GM12878 (cell line): ENCODE measurements at regions not wholly inside any gene's neighbourhood (a gene's known extent, or its start where the extent isn't known, plus 50 kb on each side); places are given as distances from the start of the nearest gene placed in this dataset.
"Not testable (repeated sequence)": the region's sequence is repeated elsewhere in the genome, so short reads cannot be mapped to it uniquely, and the experiment has no call there.

Source experiments
- ATAC-seq: fragments of 200-7000 bp; cut with Tn5 transposase; 3 replicates; pipeline ENCODE4 v1.9.1; 2020; ENCODE audit warnings: mild to moderate bottlenecking, moderate library complexity
- BruUV-seq: library from RNA; stranded (reverse); fragments of 400-500 nt; replicated peaks from 2 replicates; lab custom pipeline; 2021; lab: Mats Ljungman, UMichigan
- CTCF ChIA-PET: fragments of 300-600 bp; sonication (Branson Sonifier 250); formaldehyde crosslinking; extraction: SDS; loops from one replicate; lab custom pipeline; 2021; ENCODE audit warnings: inconsistent platforms; lab: Yijun Ruan, JAX
- POLR2A ChIA-PET: fragments of 350-600 bp; formaldehyde crosslinking; extraction: SDS; loops from one replicate; lab custom pipeline; 2021; ENCODE audit warnings: inconsistent platforms; lab: Charles Lee
- RAD21 ChIA-PET: fragments of 300-600 bp; sonication (Branson Sonifier 250); formaldehyde crosslinking; loops from one replicate; lab custom pipeline; 2023; ENCODE audit warnings: antibody characterized with exemption; ENCODE audit not compliant: unreplicated experiment; lab: Charles Lee
- SMC1A ChIA-PET: fragments of 300-600 bp; sonication (Branson Sonifier 250); formaldehyde crosslinking; loops from one replicate; lab custom pipeline; 2023; ENCODE audit not compliant: unreplicated experiment, uncharacterized antibody; lab: Charles Lee
- DNase-seq: peaks from one replicate; pipeline ENCODE4 v3.0.0-alpha.2; 2011; ENCODE audit warnings: low read depth, low spot score
- FAIRE-seq: peaks from 3 replicates; lab custom pipeline; 2011; peaks lifted over from hg19 to GRCh38; lab: Jason Lieb, UNC
- H2AFZ ChIP-seq: 2 replicates; pipeline ENCODE4 v1.6.0; 2011; ENCODE audit warnings: low read depth, low read length, control low read depth; ENCODE audit not compliant: control insufficient read depth
- H3K27ac ChIP-seq: 2 replicates; pipeline ENCODE4 v1.5.1; 2011; ENCODE audit warnings: control low read depth; ENCODE audit not compliant: control insufficient read depth, insufficient read depth
- H3K27me3 ChIP-seq, 2 experiments: replicated peaks in 1 of 2; 2 replicates each; pipeline versions ENCODE4 v1.6.0 to v1.6.1; 2011; ENCODE audit warnings: low read length in 1 of 2; ENCODE audit not compliant: control insufficient read depth in 2 of 2, insufficient read depth in 2 of 2
- H3K36me3 ChIP-seq, 2 experiments: 2 replicates each; pipeline ENCODE4 v1.5.1; 2011; ENCODE audit warnings: low read length in 1 of 2; ENCODE audit not compliant: control insufficient read depth in 2 of 2, insufficient read depth in 2 of 2
- H3K4me1 ChIP-seq: 2 replicates; pipeline ENCODE4 v1.6.1; 2011; ENCODE audit warnings: mild to moderate bottlenecking, low read length, moderate library complexity, mixed read lengths; ENCODE audit not compliant: control insufficient read depth, insufficient read depth
- H3K4me2 ChIP-seq: 2 replicates; pipeline ENCODE4 v1.6.0; 2011; ENCODE audit warnings: control low read depth; ENCODE audit not compliant: control insufficient read depth, insufficient read depth
- H3K4me3 ChIP-seq: fragments of 200-600 bp; sonication (generic); 2 replicates; pipeline ENCODE4 v1.5.1; 2016
- H3K79me2 ChIP-seq: 2 replicates; pipeline ENCODE4 v1.6.0; 2011; ENCODE audit warnings: low read length; ENCODE audit not compliant: control insufficient read depth, insufficient read depth
- H3K9ac ChIP-seq: 2 replicates; pipeline ENCODE4 v1.8.0; 2011; ENCODE audit warnings: low read length, control low read depth, mixed read lengths; ENCODE audit not compliant: control insufficient read depth, insufficient read depth
- H3K9me3 ChIP-seq: replicated peaks from 3 replicates; pipeline ENCODE4 v1.5.1; 2011; ENCODE audit warnings: mild to moderate bottlenecking, low read length; ENCODE audit not compliant: control insufficient read depth, insufficient read depth
- H4K20me1 ChIP-seq: 2 replicates; pipeline ENCODE4 v1.6.0; 2011; ENCODE audit not compliant: control insufficient read depth, insufficient read depth
- ETV6 ChIP-seq, 2 experiments: fragments of 450-650 bp in 1 of 2; IDR thresholded peaks in 1 of 2; conservative IDR thresholded peaks in 1 of 2; 2 replicates each; pipeline ENCODE4 v1.6.1; 2014; ENCODE audit warnings: antibody characterized with exemption in 1 of 2, borderline replicate concordance in 1 of 2, low read depth in 1 of 2, mild to moderate bottlenecking in 1 of 2, moderate library complexity in 1 of 2
- SMC3 ChIP-seq: IDR thresholded peaks from 2 replicates; pipeline ENCODE4 v1.6.1; 2011; ENCODE audit warnings: low read length, improper control_type of control experiment, borderline replicate concordance
- ZNF24 ChIP-seq: fragments of 450-650 bp; IDR thresholded peaks from 2 replicates; pipeline ENCODE4 v1.6.1; 2017; ENCODE audit warnings: antibody characterized with exemption, mild to moderate bottlenecking
- in situ Hi-C: fragments of 300-500 bp; cut with MboI; formaldehyde crosslinking; loops from 9 replicates; pipeline ENCODE4 v1.14.3; 2018; ENCODE audit warnings: mixed read lengths
- intact Hi-C: fragments of 100-400 bp; cut with micrococcal nuclease; formaldehyde crosslinking; loops from one replicate; pipeline ENCODE4 v1.14.2; 2022; ENCODE audit not compliant: unreplicated experiment
- TF ChIP-seq, protein P1 (sequence below): fragments of 450-650 bp; IDR thresholded peaks from 2 replicates; pipeline ENCODE4 v1.6.1; 2017; ENCODE audit warnings: antibody characterized with exemption, mild to moderate bottlenecking, moderate library complexity
- TF ChIP-seq, protein P2 (sequence below): IDR thresholded peaks from 2 replicates; pipeline ENCODE4 v1.6.1; 2011; ENCODE audit warnings: low read depth, mild to moderate bottlenecking, low read length, moderate library complexity, borderline replicate concordance; ENCODE audit errors: extremely low read depth

DNA sequence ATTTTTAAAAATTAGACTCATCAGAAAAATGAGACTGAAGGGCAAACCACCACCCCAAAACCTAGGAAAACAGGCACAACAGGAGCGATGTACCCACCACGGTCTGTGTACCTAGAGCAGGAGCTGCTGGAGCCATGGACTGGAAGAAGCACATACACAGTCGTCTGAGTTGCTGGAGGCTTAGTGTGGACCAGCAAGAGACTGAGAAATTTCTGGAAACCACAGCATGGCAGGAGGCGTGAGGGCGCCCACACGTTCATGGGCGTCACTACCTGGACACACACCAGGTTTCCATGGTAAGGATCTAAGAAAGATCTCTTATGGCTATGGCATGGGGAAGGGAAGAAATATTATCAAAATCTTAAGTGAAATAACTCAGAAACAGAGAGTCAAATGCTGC lies 91.9 kb downstream of the MED10 start (continued):
- TF ChIP-seq, protein P1, sequence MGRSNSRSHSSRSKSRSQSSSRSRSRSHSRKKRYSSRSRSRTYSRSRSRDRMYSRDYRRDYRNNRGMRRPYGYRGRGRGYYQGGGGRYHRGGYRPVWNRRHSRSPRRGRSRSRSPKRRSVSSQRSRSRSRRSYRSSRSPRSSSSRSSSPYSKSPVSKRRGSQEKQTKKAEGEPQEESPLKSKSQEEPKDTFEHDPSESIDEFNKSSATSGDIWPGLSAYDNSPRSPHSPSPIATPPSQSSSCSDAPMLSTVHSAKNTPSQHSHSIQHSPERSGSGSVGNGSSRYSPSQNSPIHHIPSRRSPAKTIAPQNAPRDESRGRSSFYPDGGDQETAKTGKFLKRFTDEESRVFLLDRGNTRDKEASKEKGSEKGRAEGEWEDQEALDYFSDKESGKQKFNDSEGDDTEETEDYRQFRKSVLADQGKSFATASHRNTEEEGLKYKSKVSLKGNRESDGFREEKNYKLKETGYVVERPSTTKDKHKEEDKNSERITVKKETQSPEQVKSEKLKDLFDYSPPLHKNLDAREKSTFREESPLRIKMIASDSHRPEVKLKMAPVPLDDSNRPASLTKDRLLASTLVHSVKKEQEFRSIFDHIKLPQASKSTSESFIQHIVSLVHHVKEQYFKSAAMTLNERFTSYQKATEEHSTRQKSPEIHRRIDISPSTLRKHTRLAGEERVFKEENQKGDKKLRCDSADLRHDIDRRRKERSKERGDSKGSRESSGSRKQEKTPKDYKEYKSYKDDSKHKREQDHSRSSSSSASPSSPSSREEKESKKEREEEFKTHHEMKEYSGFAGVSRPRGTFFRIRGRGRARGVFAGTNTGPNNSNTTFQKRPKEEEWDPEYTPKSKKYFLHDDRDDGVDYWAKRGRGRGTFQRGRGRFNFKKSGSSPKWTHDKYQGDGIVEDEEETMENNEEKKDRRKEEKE = no peak
- no peak for TF ChIP-seq ZNF24
- no peak for TF ChIP-seq SMC3
- TF ChIP-seq ETV6 (conservative IDR thresholded peaks at IDR 0.05 in 1 of 2, IDR thresholded peaks at IDR 0.05 in 1 of 2; ENCODE audit: borderline replicate concordance in 1 of 2, low read depth in 1 of 2) = no peak
- TF ChIP-seq, protein P2, sequence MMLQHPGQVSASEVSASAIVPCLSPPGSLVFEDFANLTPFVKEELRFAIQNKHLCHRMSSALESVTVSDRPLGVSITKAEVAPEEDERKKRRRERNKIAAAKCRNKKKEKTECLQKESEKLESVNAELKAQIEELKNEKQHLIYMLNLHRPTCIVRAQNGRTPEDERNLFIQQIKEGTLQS = no peak

DNA sequence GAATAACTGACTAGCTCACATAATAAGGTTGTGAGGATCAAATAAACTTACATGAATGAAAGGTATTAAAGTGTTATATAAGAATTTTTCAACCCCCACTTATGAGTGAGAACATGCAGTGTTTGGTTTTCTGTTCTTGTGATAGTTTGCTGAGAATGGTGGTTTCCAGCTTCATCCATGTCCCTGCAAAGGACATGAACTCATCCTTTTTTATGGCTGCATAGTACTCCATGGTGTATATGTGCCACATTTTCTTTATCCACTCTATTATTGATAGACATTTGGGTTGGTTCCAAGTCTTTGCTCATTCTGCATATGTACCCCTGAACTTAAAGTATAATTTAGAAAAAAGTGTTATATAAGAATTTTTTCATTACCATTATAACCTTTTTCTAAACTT lies 93.9 kb downstream of the MED10 start:
- ATAC-seq, H3K9me3 ChIP-seq, RAD21 ChIA-PET, in situ Hi-C loops, POLR2A ChIA-PET, H3K4me1 ChIP-seq, H3K4me3 ChIP-seq, H3K27me3 ChIP-seq, H4K20me1 ChIP-seq, DNase-seq, H3K79me2 ChIP-seq, FAIRE-seq, H3K36me3 ChIP-seq, BruUV-seq, H3K4me2 ChIP-seq, H3K27ac ChIP-seq, H3K9ac ChIP-seq, H2AFZ ChIP-seq: not testable (repeated sequence)
- ChIA-PET CTCF (interaction anchor here (1.2 to 2.3 kb wide), 2 partner anchors 10 to 34 kb away, joined by 3 to 10 read pairs; no protein-coding TSS in a partner anchor), SMC1A (interaction anchor here (1.1 to 1.2 kb wide), 2 partner anchors 9 to 71 kb away, joined by 3 read pairs; no protein-coding TSS in a partner anchor)
- intact Hi-C loops = loop anchor here (10.0 kb wide), 1 partner anchor 790 kb away; no protein-coding TSS in a partner anchor
